Natural killer cell (primary cell): ENCODE measurements at regions not wholly inside any gene's neighbourhood (a gene's known extent, or its start where the extent isn't known, plus 50 kb on each side); places are given as distances from the start of the nearest gene placed in this dataset.

Source experiments
- ATAC-seq, 3 donors: fragments of 150-1000 bp in 2 of 3; fragments of 200-7000 bp in 1 of 3; cut with Tn5 transposase; 1 replicate in 1 of 3; 2 replicates in 2 of 3; pipeline ENCODE4 v1.10.0; 2021; ENCODE audit warnings: mild to moderate bottlenecking in 2 of 3, moderate library complexity in 2 of 3
- DNase-seq, 2 donors: peaks; one replicate each; pipeline versions ENCODE4 v3.0.0 to v3.0.0-alpha.2; 2013 to 2021; ENCODE audit warnings: mixed read lengths in 1 of 2
- H3K27ac ChIP-seq: one replicate; pipeline ENCODE4 v1.5.1; 2013; ENCODE audit warnings: mild to moderate bottlenecking, low read length
- H3K27me3 ChIP-seq: one replicate; pipeline ENCODE4 v1.6.1; 2013; ENCODE audit warnings: low read length; ENCODE audit not compliant: control insufficient read depth, insufficient read depth
- H3K36me3 ChIP-seq: one replicate; pipeline ENCODE4 v1.6.1; 2013; ENCODE audit warnings: low read length; ENCODE audit not compliant: control insufficient read depth, insufficient read depth
- H3K4me1 ChIP-seq: one replicate; pipeline ENCODE4 v1.6.1; 2013; ENCODE audit warnings: low read length; ENCODE audit not compliant: control insufficient read depth, insufficient read depth
- H3K4me3 ChIP-seq: one replicate; pipeline ENCODE4 v1.5.1; 2013; ENCODE audit warnings: low read length
- H3K9me3 ChIP-seq: one replicate; pipeline ENCODE4 v1.6.1; 2013; ENCODE audit warnings: low read length; ENCODE audit not compliant: control insufficient read depth, insufficient read depth
- H3K27ac Mint-ChIP-seq, 2 donors: one replicate each; pipeline ENCODE4 v1.8.0; 2022; ENCODE audit warnings: mild to moderate bottlenecking in 2 of 2, mixed read lengths in 2 of 2, moderate library complexity in 1 of 2
- H3K27me3 Mint-ChIP-seq, 2 donors: one replicate each; pipeline ENCODE4 v1.8.0; 2022; ENCODE audit warnings: low read depth in 2 of 2, mixed read lengths in 2 of 2
- H3K36me3 Mint-ChIP-seq: one replicate; pipeline ENCODE4 v1.8.0; 2022; ENCODE audit warnings: mixed read lengths
- H3K4me1 Mint-ChIP-seq, 2 donors: one replicate each; pipeline ENCODE4 v1.8.0; 2022; ENCODE audit warnings: mixed read lengths in 2 of 2
- H3K4me3 Mint-ChIP-seq: one replicate; pipeline ENCODE4 v1.8.0; 2022; ENCODE audit warnings: mild to moderate bottlenecking, moderate library complexity, mixed read lengths
- H3K9me3 Mint-ChIP-seq, 2 donors: one replicate each; pipeline ENCODE4 v1.8.0; 2022; ENCODE audit warnings: mixed read lengths in 2 of 2
- WGBS: methylation state at CpG from one replicate; pipeline ENCODE4 v1.1.7; 2013; ENCODE audit warnings: missing lambda C conversion rate; ENCODE audit not compliant: insufficient coverage; 5-methylcytosine and 5-hydroxymethylcytosine counted together
- intact Hi-C: fragments of 100-400 bp; cut with micrococcal nuclease; formaldehyde crosslinking; loops from one replicate; pipeline ENCODE4 v1.14.2; 2022
- TF ChIP-seq, protein P1 (sequence below): fragments of 200-600 bp; IDR thresholded peaks from one replicate; pipeline ENCODE4 v1.8.0; 2022; ENCODE audit warnings: antibody characterized with exemption

GRCh38 chr12:115223991-115224390 lies 540.0 kb upstream of the TBX3 start:
- 57% methylated on average over 4 of the region's 4 CpGs for WGBS
- no peak overlapping the region for H3K4me3 Mint-ChIP-seq
- Histone ChIP-seq H3K4me1 (no peaks in the 10 kb centered on the region), H3K9me3 (no peaks in the 10 kb centered on the region), H3K27ac (no peak overlapping the region), H3K27me3 (no peaks in the 10 kb centered on the region), H3K4me3 (no peak overlapping the region), H3K36me3 (no peaks in the 10 kb centered on the region)
- H3K27ac Mint-ChIP-seq: no peak overlapping the region
- DNase-seq: no peak
- no peaks in the 10 kb centered on the region for H3K36me3 Mint-ChIP-seq
- TF ChIP-seq, protein P1, sequence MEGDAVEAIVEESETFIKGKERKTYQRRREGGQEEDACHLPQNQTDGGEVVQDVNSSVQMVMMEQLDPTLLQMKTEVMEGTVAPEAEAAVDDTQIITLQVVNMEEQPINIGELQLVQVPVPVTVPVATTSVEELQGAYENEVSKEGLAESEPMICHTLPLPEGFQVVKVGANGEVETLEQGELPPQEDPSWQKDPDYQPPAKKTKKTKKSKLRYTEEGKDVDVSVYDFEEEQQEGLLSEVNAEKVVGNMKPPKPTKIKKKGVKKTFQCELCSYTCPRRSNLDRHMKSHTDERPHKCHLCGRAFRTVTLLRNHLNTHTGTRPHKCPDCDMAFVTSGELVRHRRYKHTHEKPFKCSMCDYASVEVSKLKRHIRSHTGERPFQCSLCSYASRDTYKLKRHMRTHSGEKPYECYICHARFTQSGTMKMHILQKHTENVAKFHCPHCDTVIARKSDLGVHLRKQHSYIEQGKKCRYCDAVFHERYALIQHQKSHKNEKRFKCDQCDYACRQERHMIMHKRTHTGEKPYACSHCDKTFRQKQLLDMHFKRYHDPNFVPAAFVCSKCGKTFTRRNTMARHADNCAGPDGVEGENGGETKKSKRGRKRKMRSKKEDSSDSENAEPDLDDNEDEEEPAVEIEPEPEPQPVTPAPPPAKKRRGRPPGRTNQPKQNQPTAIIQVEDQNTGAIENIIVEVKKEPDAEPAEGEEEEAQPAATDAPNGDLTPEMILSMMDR: no peak
- no peaks in the 10 kb centered on the region for H3K27me3 Mint-ChIP-seq
- H3K9me3 Mint-ChIP-seq: peaks cover 2 to 3% of the 10 kb centered on the region in 2 donors
- ATAC-seq: no peak
- intact Hi-C loops: no loop called here
- H3K4me1 Mint-ChIP-seq: no peaks in the 10 kb centered on the region

- TF ChIP-seq, protein P1: no peak
- intact Hi-C loops: no loop called here
- H3K9me3 Mint-ChIP-seq: peaks cover 2 to 3% of the 10 kb centered on the region in 2 donors
Measured at GRCh38 chr12:115223322-115223721, 539.3 kb upstream of the TBX3 start.

DNA sequence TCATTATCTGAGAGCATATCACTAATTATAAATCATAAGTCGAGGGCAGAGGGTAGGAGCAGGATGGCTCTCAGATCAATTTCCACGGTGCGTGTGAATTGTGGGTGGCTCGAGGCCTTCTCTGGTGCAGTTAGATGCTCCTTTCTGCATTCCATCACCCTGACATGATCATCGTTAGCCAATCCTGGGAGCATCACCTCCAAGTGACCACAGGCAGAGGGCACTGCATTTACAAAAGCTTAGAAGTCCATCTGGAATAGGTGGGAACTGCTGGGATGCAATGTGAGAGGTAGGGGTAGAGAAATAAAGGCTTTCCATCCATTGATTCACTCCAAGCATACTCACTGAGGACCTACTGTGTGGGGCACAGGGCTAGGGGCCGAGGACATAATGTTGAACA lies 538.2 kb upstream of the TBX3 start:
- TF ChIP-seq, protein P1: no peak
- 79% methylated on average over 6 of the region's 6 CpGs for WGBS
- H3K36me3 ChIP-seq: no peaks in the 10 kb centered on the region
- no peaks in the 10 kb centered on the region for H3K4me1 ChIP-seq
- Mint-ChIP-seq H3K27me3 (no peaks in the 10 kb centered on the region), H3K4me1 (no peaks in the 10 kb centered on the region), H3K4me3 (no peak overlapping the region), H3K36me3 (no peaks in the 10 kb centered on the region), H3K27ac (no peak overlapping the region), H3K9me3 (peaks cover 2 to 3% of the 10 kb centered on the region in 2 donors)
- ATAC-seq (no peak), DNase-seq (no peak)
- H3K4me3 ChIP-seq: no peak overlapping the region
- H3K27me3 ChIP-seq: no peaks in the 10 kb centered on the region
- no peaks in the 10 kb centered on the region for H3K9me3 ChIP-seq
- intact Hi-C loops: no loop called here
- no peak overlapping the region for H3K27ac ChIP-seq

More at GRCh38 chr12:115223322-115223721, 539.3 kb upstream of the TBX3 start:
- ATAC-seq: no peak
- no peak overlapping the region for H3K27ac ChIP-seq
- H3K27me3 ChIP-seq: no peaks in the 10 kb centered on the region
- H3K36me3 ChIP-seq: no peaks in the 10 kb centered on the region
- DNase-seq: no peak
- Mint-ChIP-seq H3K27me3 (no peaks in the 10 kb centered on the region), H3K4me1 (no peaks in the 10 kb centered on the region), H3K36me3 (no peaks in the 10 kb centered on the region), H3K4me3 (no peak overlapping the region), H3K27ac (no peak overlapping the region)
- H3K4me3 ChIP-seq: no peak overlapping the region
- H3K9me3 ChIP-seq: no peaks in the 10 kb centered on the region
- H3K4me1 ChIP-seq: no peaks in the 10 kb centered on the region
- 87% methylated on average over 4 of the region's 4 CpGs for WGBS

- no peaks in the 10 kb centered on the region for H3K9me3 ChIP-seq
Measured at GRCh38 chr12:115216301-115216700, 532.3 kb upstream of the TBX3 start.

More at GRCh38 chr12:115216301-115216700, 532.3 kb upstream of the TBX3 start:
- Histone ChIP-seq H3K4me3 (no peak overlapping the region), H3K4me1 (no peaks in the 10 kb centered on the region), H3K36me3 (no peaks in the 10 kb centered on the region), H3K27me3 (no peaks in the 10 kb centered on the region), H3K27ac (no peak overlapping the region)
- intact Hi-C loops: no loop called here
- peaks cover 0 to 3% of the 10 kb centered on the region in 2 donors for H3K9me3 Mint-ChIP-seq
- TF ChIP-seq, protein P1: no peak
- no peak overlapping the region for H3K27ac Mint-ChIP-seq
- no peak for ATAC-seq
- WGBS: 71% methylated on average over 4 of the region's 5 CpGs
- DNase-seq: no peak
- H3K4me3 Mint-ChIP-seq: no peak overlapping the region
- H3K4me1 Mint-ChIP-seq: no peaks in the 10 kb centered on the region
- H3K36me3 Mint-ChIP-seq: no peaks in the 10 kb centered on the region
- peaks cover 0 to 3% of the 10 kb centered on the region in 2 donors for H3K27me3 Mint-ChIP-seq
